PC-3 (cell line): ENCODE measurements at regions not wholly inside any gene's neighbourhood (a gene's known extent, or its start where the extent isn't known, plus 50 kb on each side); places are given as distances from the start of the nearest gene placed in this dataset.

Source experiments
- ATAC-seq: fragments of 200-7000 bp; cut with Tn5 transposase; 2 replicates; pipeline ENCODE4 v1.9.1; 2020; ENCODE audit warnings: mild to moderate bottlenecking, moderate library complexity
- BruUV-seq: library from RNA; stranded (reverse); fragments of 400-500 nt; replicated peaks from 2 replicates; lab custom pipeline; 2021; lab: Mats Ljungman, UMichigan
- CTCF ChIA-PET: fragments of 300-600 bp; sonication (Branson Sonifier 250); formaldehyde crosslinking; loops from one replicate; lab custom pipeline; 2022; ENCODE audit warnings: antibody characterized with exemption; lab: Charles Lee
- POLR2A ChIA-PET: fragments of 300-600 bp; sonication (Branson Sonifier 250); formaldehyde crosslinking; loops from one replicate; lab custom pipeline; 2022; ENCODE audit warnings: antibody characterized with exemption; ENCODE audit not compliant: unreplicated experiment; lab: Charles Lee
- DNase-seq: peaks from one replicate; pipeline ENCODE4 v3.0.0-alpha.2; 2015
- H2AFZ ChIP-seq: fragments of 300-600 bp; sonication (generic); 2 replicates; pipeline ENCODE4 v1.6.0; 2016; ENCODE audit warnings: antibody characterized with exemption, low read length
- H3F3A ChIP-seq: fragments of 300-600 bp; sonication (generic); one replicate; pipeline ENCODE4 v1.6.0; 2017; ENCODE audit warnings: antibody characterized with exemption, low read length, control low read depth, mild to moderate bottlenecking; ENCODE audit not compliant: unreplicated experiment
- H3K27ac ChIP-seq: fragments of 300-600 bp; sonication (generic); 2 replicates; pipeline ENCODE4 v1.5.1; 2016; ENCODE audit warnings: mild to moderate bottlenecking, low read length
- H3K27me3 ChIP-seq: fragments of 300-600 bp; sonication (generic); 2 replicates; pipeline ENCODE4 v1.6.1; 2016; ENCODE audit warnings: low read length, mixed read lengths
- H3K36me3 ChIP-seq: fragments of 300-600 bp; sonication (generic); 2 replicates; pipeline ENCODE4 v1.6.1; 2016; ENCODE audit warnings: low read depth, mixed run types, low read length, mixed read lengths
- H3K4me1 ChIP-seq: fragments of 300-600 bp; sonication (generic); 2 replicates; pipeline ENCODE4 v1.5.1; 2016; ENCODE audit warnings: low read length; ENCODE audit not compliant: insufficient read depth
- H3K4me2 ChIP-seq: fragments of 300-600 bp; sonication (generic); 2 replicates; pipeline ENCODE4 v1.6.0; 2016; ENCODE audit warnings: low read length
- H3K4me3 ChIP-seq: fragments of 300-600 bp; sonication (generic); 2 replicates; pipeline ENCODE4 v1.5.1; 2016; ENCODE audit warnings: mild to moderate bottlenecking, low read length, mixed read lengths
- H3K79me2 ChIP-seq: fragments of 300-600 bp; sonication (generic); 2 replicates; pipeline ENCODE4 v1.6.1; 2017; ENCODE audit warnings: low read length, mixed read lengths
- H3K9ac ChIP-seq: fragments of 300-600 bp; sonication (generic); 2 replicates; pipeline ENCODE4 v1.6.0; 2016; ENCODE audit warnings: mild to moderate bottlenecking, low read length
- H3K9me2 ChIP-seq: fragments of 300-600 bp; sonication (generic); replicated peaks from 2 replicates; pipeline ENCODE4 v1.6.1; 2016; ENCODE audit warnings: mixed run types, low read length, mixed read lengths
- H3K9me3 ChIP-seq: fragments of 300-600 bp; sonication (generic); 2 replicates; pipeline ENCODE4 v1.6.1; 2016; ENCODE audit warnings: low read length, mixed read lengths
- H4K20me1 ChIP-seq: fragments of 300-600 bp; sonication (generic); 2 replicates; pipeline ENCODE4 v1.6.1; 2016; ENCODE audit warnings: low read length, mixed read lengths
- CTCF ChIP-seq: fragments of 300-600 bp; sonication (generic); conservative IDR thresholded peaks from 2 replicates; pipeline ENCODE4 v1.5.1; 2017; ENCODE audit warnings: antibody characterized with exemption, low read depth, mild to moderate bottlenecking, low read length
- EZH2 ChIP-seq: fragments of 300-600 bp; sonication (generic); IDR thresholded peaks from one replicate; pipeline ENCODE4 v1.6.1; 2017; ENCODE audit warnings: antibody characterized with exemption, mild to moderate bottlenecking, low read length; ENCODE audit not compliant: unreplicated experiment
- EZH2phosphoT487 ChIP-seq: fragments of 300-600 bp; sonication (generic); IDR thresholded peaks from 2 replicates; pipeline ENCODE4 v1.6.1; 2018; ENCODE audit warnings: mild to moderate bottlenecking, antibody characterized with exemption, low read length, borderline replicate concordance
- intact Hi-C: fragments of 100-400 bp; cut with micrococcal nuclease; formaldehyde crosslinking; loops from 2 replicates; pipeline ENCODE4 v1.9.0; 2023

- H3K27me3 ChIP-seq, result no peaks in the 10 kb centered on the region
- H3K9me2 ChIP-seq, result no peaks in the 10 kb centered on the region
- CTCF ChIA-PET, result no interaction called here
- no peak overlapping the region for H3K27ac ChIP-seq
- no peaks in the 10 kb centered on the region for H3K36me3 ChIP-seq
- POLR2A ChIA-PET, result no interaction called here
- ATAC-seq (no peak), DNase-seq (no peak)
- no peak overlapping the region for H2AFZ ChIP-seq
- no peaks in the 10 kb centered on the region for H4K20me1 ChIP-seq
- H3F3A ChIP-seq, result no peaks in the 10 kb centered on the region
- intact Hi-C loops, result no loop called here
- TF ChIP-seq EZH2 (no peak), EZH2phosphoT487 (no peak), CTCF (no peak)
- H3K9ac ChIP-seq, result no peak overlapping the region
- no peak overlapping the region for H3K4me3 ChIP-seq
- H3K9me3 ChIP-seq, result no peaks in the 10 kb centered on the region
- BruUV-seq, result no TSS peak
- H3K4me1 ChIP-seq, result no peaks in the 10 kb centered on the region
- no peak overlapping the region for H3K4me2 ChIP-seq
- no peaks in the 10 kb centered on the region for H3K79me2 ChIP-seq
Observed at GRCh38 chr5:145236983-145237382, 598.2 kb downstream of the PRELID2 start.

GRCh38 chr5:145236127-145236526, 599.0 kb downstream of the PRELID2 start:
- ATAC-seq (no peak), DNase-seq (no peak)
- BruUV-seq, result no TSS peak
- POLR2A ChIA-PET, result no interaction called here
- Histone ChIP-seq H4K20me1 (no peaks in the 10 kb centered on the region), H3K9ac (no peak overlapping the region), H3F3A (no peaks in the 10 kb centered on the region), H3K79me2 (no peaks in the 10 kb centered on the region), H3K9me2 (no peaks in the 10 kb centered on the region), H3K4me1 (no peaks in the 10 kb centered on the region), H3K4me3 (no peak overlapping the region), H3K27ac (no peak overlapping the region), H3K36me3 (no peaks in the 10 kb centered on the region), H3K4me2 (no peak overlapping the region), H3K9me3 (no peaks in the 10 kb centered on the region), H2AFZ (no peak overlapping the region), H3K27me3 (no peaks in the 10 kb centered on the region)
- TF ChIP-seq EZH2 (no peak), EZH2phosphoT487 (no peak), CTCF (no peak)
- intact Hi-C loops, result no loop called here
- CTCF ChIA-PET, result no interaction called here

- TF ChIP-seq CTCF, result no peak
- no peak for TF ChIP-seq EZH2
- TF ChIP-seq EZH2phosphoT487, result no peak
- ATAC-seq (no peak), DNase-seq (no peak)
- H3K9ac ChIP-seq, result no peak overlapping the region
- intact Hi-C loops, result no loop called here
- no peaks in the 10 kb centered on the region for H3K4me1 ChIP-seq
- BruUV-seq, result no TSS peak
- H3K4me2 ChIP-seq, result no peak overlapping the region
- no peak overlapping the region for H2AFZ ChIP-seq
- H3K27me3 ChIP-seq, result no peaks in the 10 kb centered on the region
- POLR2A ChIA-PET, result no interaction called here
- H3K4me3 ChIP-seq, result no peak overlapping the region
- no peaks in the 10 kb centered on the region for H3K36me3 ChIP-seq
- H3K79me2 ChIP-seq, result no peaks in the 10 kb centered on the region
- H3K9me3 ChIP-seq, result no peaks in the 10 kb centered on the region
- CTCF ChIA-PET, result no interaction called here
- H4K20me1 ChIP-seq, result no peaks in the 10 kb centered on the region
- H3K27ac ChIP-seq, result no peak overlapping the region
- no peaks in the 10 kb centered on the region for H3K9me2 ChIP-seq
- no peaks in the 10 kb centered on the region for H3F3A ChIP-seq
Observed at GRCh38 chr5:145233461-145233860, 601.7 kb downstream of the PRELID2 start.
